ENCODE measurements at regions not wholly inside any gene's neighbourhood (a gene's known extent, or its start where the extent isn't known, plus 50 kb on each side); places are given as distances from the start of the nearest gene placed in this dataset.

DNA sequence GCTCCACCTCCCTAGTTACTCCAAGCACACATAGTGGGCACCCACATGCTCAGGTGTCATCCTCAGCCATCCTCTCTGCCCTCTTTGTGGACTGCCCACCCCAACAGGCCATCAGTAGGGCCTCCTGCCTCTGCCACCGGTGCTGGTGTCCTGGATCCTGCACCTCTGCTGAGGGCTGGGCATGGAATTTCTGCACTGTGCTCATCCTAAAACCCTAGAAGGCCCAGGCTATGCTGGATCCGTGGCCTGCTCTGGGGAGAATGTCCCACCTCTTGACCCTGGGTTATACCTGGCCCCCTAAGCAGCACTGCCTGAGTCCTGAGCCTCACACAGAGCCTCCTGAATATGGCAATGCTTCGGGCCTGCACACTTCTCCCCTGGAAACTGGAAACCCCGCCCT, 318.3 kb downstream of the MATN1 start:
- TF ChIP-seq TAF1 (IDR thresholded peaks at IDR 0.05; ENCODE audit: low read depth) (no peak), EP300 (conservative IDR thresholded peaks at IDR 0.05; ENCODE audit: poor library complexity, severe bottlenecking) (no peak), POLR2AphosphoS5 (IDR thresholded peaks at IDR 0.05) (no peak), MXI1 (conservative IDR thresholded peaks at IDR 0.05; ENCODE audit: poor library complexity, severe bottlenecking) (no peak)
- TF ChIP-seq, protein P1, sequence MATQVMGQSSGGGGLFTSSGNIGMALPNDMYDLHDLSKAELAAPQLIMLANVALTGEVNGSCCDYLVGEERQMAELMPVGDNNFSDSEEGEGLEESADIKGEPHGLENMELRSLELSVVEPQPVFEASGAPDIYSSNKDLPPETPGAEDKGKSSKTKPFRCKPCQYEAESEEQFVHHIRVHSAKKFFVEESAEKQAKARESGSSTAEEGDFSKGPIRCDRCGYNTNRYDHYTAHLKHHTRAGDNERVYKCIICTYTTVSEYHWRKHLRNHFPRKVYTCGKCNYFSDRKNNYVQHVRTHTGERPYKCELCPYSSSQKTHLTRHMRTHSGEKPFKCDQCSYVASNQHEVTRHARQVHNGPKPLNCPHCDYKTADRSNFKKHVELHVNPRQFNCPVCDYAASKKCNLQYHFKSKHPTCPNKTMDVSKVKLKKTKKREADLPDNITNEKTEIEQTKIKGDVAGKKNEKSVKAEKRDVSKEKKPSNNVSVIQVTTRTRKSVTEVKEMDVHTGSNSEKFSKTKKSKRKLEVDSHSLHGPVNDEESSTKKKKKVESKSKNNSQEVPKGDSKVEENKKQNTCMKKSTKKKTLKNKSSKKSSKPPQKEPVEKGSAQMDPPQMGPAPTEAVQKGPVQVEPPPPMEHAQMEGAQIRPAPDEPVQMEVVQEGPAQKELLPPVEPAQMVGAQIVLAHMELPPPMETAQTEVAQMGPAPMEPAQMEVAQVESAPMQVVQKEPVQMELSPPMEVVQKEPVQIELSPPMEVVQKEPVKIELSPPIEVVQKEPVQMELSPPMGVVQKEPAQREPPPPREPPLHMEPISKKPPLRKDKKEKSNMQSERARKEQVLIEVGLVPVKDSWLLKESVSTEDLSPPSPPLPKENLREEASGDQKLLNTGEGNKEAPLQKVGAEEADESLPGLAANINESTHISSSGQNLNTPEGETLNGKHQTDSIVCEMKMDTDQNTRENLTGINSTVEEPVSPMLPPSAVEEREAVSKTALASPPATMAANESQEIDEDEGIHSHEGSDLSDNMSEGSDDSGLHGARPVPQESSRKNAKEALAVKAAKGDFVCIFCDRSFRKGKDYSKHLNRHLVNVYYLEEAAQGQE (IDR thresholded peaks at IDR 0.05; ENCODE audit: borderline replicate concordance), result no peak
- Histone ChIP-seq H3K4me3 (ENCODE audit: low read length) (no peak overlapping the region), H4K20me1 (ENCODE audit: insufficient read depth) (no peaks in the 10 kb centered on the region), H3K79me2 (replicated peaks; ENCODE audit: insufficient read depth, low read length) (no peaks in the 10 kb centered on the region), H3K9ac (ENCODE audit: low read length) (no peak overlapping the region), H3K36me3 (ENCODE audit: insufficient read depth, low read length) (no peaks in the 10 kb centered on the region), H3K9me3 (ENCODE audit: low read length) (no peaks in the 10 kb centered on the region), H3K4me2 (ENCODE audit: low read length) (no peak overlapping the region), H3K9me2 (ENCODE audit: insufficient read depth, low read length) (no peaks in the 10 kb centered on the region), H3K27ac (ENCODE audit: low read length) (no peak overlapping the region), H2AFZ (ENCODE audit: low read depth, low read length) (no peak overlapping the region), H3F3A (ENCODE audit: insufficient read depth, low read length, poor library complexity, severe bottlenecking) (no peaks in the 10 kb centered on the region), H3K27me3 (ENCODE audit: insufficient read depth, low read depth, low read length) (no peaks in the 10 kb centered on the region)

GRCh38 chr1:30404341-30404740, 319.0 kb downstream of the MATN1 start:
- Histone ChIP-seq H3K27me3 (ENCODE audit: insufficient read depth, low read depth, low read length) (no peaks in the 10 kb centered on the region), H3K27ac (ENCODE audit: low read length) (no peak overlapping the region), H4K20me1 (ENCODE audit: insufficient read depth) (no peaks in the 10 kb centered on the region), H3K9me2 (ENCODE audit: insufficient read depth, low read length) (no peaks in the 10 kb centered on the region), H3F3A (ENCODE audit: insufficient read depth, low read length, poor library complexity, severe bottlenecking) (no peaks in the 10 kb centered on the region), H3K79me2 (replicated peaks; ENCODE audit: insufficient read depth, low read length) (no peaks in the 10 kb centered on the region), H3K9ac (ENCODE audit: low read length) (no peak overlapping the region), H3K36me3 (ENCODE audit: insufficient read depth, low read length) (no peaks in the 10 kb centered on the region), H3K9me3 (ENCODE audit: low read length) (no peaks in the 10 kb centered on the region), H2AFZ (ENCODE audit: low read depth, low read length) (no peak overlapping the region), H3K4me2 (ENCODE audit: low read length) (no peak overlapping the region), H3K4me3 (ENCODE audit: low read length) (no peak overlapping the region)
- TF ChIP-seq EZH2 (IDR thresholded peaks at IDR 0.05; ENCODE audit: borderline replicate concordance, insufficient read depth, low read length, poor library complexity, severe bottlenecking) (no peak), SMC3 (conservative IDR thresholded peaks at IDR 0.05; ENCODE audit: poor library complexity) (no peak), POLR2AphosphoS5 (IDR thresholded peaks at IDR 0.05) (no peak), RAD21 (conservative IDR thresholded peaks at IDR 0.05) (no peak), MXI1 (conservative IDR thresholded peaks at IDR 0.05; ENCODE audit: poor library complexity, severe bottlenecking) (no peak), EP300 (conservative IDR thresholded peaks at IDR 0.05; ENCODE audit: poor library complexity, severe bottlenecking) (no peak), TAF1 (IDR thresholded peaks at IDR 0.05; ENCODE audit: low read depth) (no peak)
- TF ChIP-seq, protein P2, sequence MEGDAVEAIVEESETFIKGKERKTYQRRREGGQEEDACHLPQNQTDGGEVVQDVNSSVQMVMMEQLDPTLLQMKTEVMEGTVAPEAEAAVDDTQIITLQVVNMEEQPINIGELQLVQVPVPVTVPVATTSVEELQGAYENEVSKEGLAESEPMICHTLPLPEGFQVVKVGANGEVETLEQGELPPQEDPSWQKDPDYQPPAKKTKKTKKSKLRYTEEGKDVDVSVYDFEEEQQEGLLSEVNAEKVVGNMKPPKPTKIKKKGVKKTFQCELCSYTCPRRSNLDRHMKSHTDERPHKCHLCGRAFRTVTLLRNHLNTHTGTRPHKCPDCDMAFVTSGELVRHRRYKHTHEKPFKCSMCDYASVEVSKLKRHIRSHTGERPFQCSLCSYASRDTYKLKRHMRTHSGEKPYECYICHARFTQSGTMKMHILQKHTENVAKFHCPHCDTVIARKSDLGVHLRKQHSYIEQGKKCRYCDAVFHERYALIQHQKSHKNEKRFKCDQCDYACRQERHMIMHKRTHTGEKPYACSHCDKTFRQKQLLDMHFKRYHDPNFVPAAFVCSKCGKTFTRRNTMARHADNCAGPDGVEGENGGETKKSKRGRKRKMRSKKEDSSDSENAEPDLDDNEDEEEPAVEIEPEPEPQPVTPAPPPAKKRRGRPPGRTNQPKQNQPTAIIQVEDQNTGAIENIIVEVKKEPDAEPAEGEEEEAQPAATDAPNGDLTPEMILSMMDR (IDR thresholded peaks at IDR 0.05; ENCODE audit: poor library complexity, severe bottlenecking), result no peak
- TF ChIP-seq, protein P1 (IDR thresholded peaks at IDR 0.05; ENCODE audit: borderline replicate concordance), result no peak

All from neural cell (in vitro differentiated cells).